ENCODE measurements at regions not wholly inside any gene's neighbourhood (a gene's known extent, or its start where the extent isn't known, plus 50 kb on each side); places are given as distances from the start of the nearest gene placed in this dataset.

- DNase-seq (ENCODE audit: extremely low spot score) = no peak
- CTCF ChIA-PET = interaction anchor here (0.8 kb wide), 1 partner anchor 22 kb away, joined by 3 read pairs; no protein-coding TSS in a partner anchor
- POLR2A ChIA-PET = no interaction called here
- TF ChIP-seq CTCF (IDR thresholded peaks at IDR 0.05; ENCODE audit: control extremely low read depth, extremely low read depth, low read depth, missing control alignments) = no peak
Measured at GRCh38 chr6:81382852-81383251, 369.6 kb downstream of the TENT5A start.

- ChIA-PET CTCF (interaction anchor here (1.4 kb wide), 1 partner anchor 22 kb away, joined by 3 read pairs; no protein-coding TSS in a partner anchor), POLR2A (no interaction called here)
- no peak for TF ChIP-seq CTCF (IDR thresholded peaks at IDR 0.05; ENCODE audit: control extremely low read depth, extremely low read depth, low read depth, missing control alignments)
- no peak for DNase-seq (ENCODE audit: extremely low spot score)
Measured at GRCh38 chr6:81381382-81381916, 371.0 kb downstream of the TENT5A start.

- TF ChIP-seq CTCF (IDR thresholded peaks at IDR 0.05; ENCODE audit: control extremely low read depth, extremely low read depth, low read depth, missing control alignments) = no peak
- CTCF ChIA-PET = interaction anchor here (1.4 kb wide), 1 partner anchor 21 kb away, joined by 3 read pairs; no protein-coding TSS in a partner anchor
- POLR2A ChIA-PET = no interaction called here
Measured at GRCh38 chr6:81380718-81381338, 371.7 kb downstream of the TENT5A start.

GRCh38 chr6:81376745-81377144 is 375.7 kb downstream of the TENT5A start:
- CTCF ChIA-PET = no interaction called here
- no peak for DNase-seq (ENCODE audit: extremely low spot score)
- no peak for TF ChIP-seq CTCF (IDR thresholded peaks at IDR 0.05; ENCODE audit: control extremely low read depth, extremely low read depth, low read depth, missing control alignments)
- POLR2A ChIA-PET = no interaction called here

More at GRCh38 chr6:81380718-81381338, 371.7 kb downstream of the TENT5A start:
- DNase-seq (ENCODE audit: extremely low spot score) = no peak

- no peak for TF ChIP-seq CTCF (IDR thresholded peaks at IDR 0.05; ENCODE audit: control extremely low read depth, extremely low read depth, low read depth, missing control alignments)
- POLR2A ChIA-PET = no interaction called here
Measured at GRCh38 chr6:81373414-81373813, 379.1 kb downstream of the TENT5A start.

GRCh38 chr6:81371930-81372329 is 380.6 kb downstream of the TENT5A start:
- no peak for TF ChIP-seq CTCF (IDR thresholded peaks at IDR 0.05; ENCODE audit: control extremely low read depth, extremely low read depth, low read depth, missing control alignments)
- ChIA-PET CTCF (interaction anchor here (1.4 to 1.7 kb wide), 2 partner anchors 11 to 22 kb away, joined by 3 to 4 read pairs; no protein-coding TSS in a partner anchor), POLR2A (no interaction called here)
- DNase-seq (ENCODE audit: extremely low spot score) = no peak

More at GRCh38 chr6:81373414-81373813, 379.1 kb downstream of the TENT5A start:
- DNase-seq (ENCODE audit: extremely low spot score) = no peak
- CTCF ChIA-PET = no interaction called here

Data from GM10248 (cell line).